ENCODE measurements at regions not wholly inside any gene's neighbourhood (a gene's known extent, or its start where the extent isn't known, plus 50 kb on each side); places are given as distances from the start of the nearest gene placed in this dataset.

DNA sequence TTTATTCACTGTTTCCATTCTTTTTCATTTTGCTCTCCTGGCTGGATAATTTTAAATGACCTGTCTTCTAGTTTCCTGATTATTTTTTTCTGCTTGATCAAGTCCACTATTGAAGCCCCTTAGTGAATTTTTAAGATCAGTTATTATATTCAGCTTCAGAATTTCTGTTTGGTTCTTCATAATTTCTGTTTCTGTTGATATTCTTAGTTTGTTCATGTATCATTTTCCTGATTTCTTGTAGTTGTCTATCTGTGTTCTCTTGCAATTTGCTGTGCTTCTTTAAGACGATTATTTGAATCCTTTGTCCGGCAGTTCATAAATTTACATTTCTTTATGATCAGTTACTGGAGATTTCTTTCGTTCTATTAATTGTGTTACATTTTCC is 75.2 kb upstream of the CCDC71L start:
- Histone ChIP-seq H2BK15ac (ENCODE audit: low read length) (no peak overlapping the region), H2AK5ac (ENCODE audit: low read depth, low read length) (no peak overlapping the region), H4K91ac (ENCODE audit: low read depth, low read length, poor library complexity) (no peak overlapping the region), H2BK12ac (ENCODE audit: low read length) (no peak overlapping the region), H3K9ac (ENCODE audit: low read depth, low read length, poor library complexity) (no peak overlapping the region), H3K14ac (ENCODE audit: low read length) (no peak overlapping the region), H3K27me3 (ENCODE audit: control insufficient read depth in 3 of 3, insufficient read depth in 3 of 3, low read depth in 1 of 3, low read length in 3 of 3) (no peaks in the 10 kb centered on the region), H3K4me1 (ENCODE audit: control insufficient read depth in 2 of 2, insufficient read depth in 1 of 2, low read depth in 1 of 2, low read length in 2 of 2) (peaks cover 0 to 6% of the 10 kb centered on the region in 2 donors), H2BK5ac (ENCODE audit: low read length) (no peak overlapping the region), H3K27ac (replicated peaks; ENCODE audit: low read length) (no peak overlapping the region), H3K23ac (ENCODE audit: low read depth, low read length, poor library complexity) (no peak overlapping the region), H3K18ac (ENCODE audit: low read length) (no peak overlapping the region), H3K79me1 (ENCODE audit: low read depth, low read length) (no peaks in the 10 kb centered on the region), H4K8ac (ENCODE audit: low read depth, low read length) (no peak overlapping the region), H3K4me2 (ENCODE audit: insufficient read depth, low read length, poor library complexity, severe bottlenecking) (no peak overlapping the region), H2AFZ (ENCODE audit: low read length) (peak overlapping the region; percentile 47), H2BK120ac (ENCODE audit: low read depth, low read length) (no peak overlapping the region), H3K9me3 (replicated peaks in 1 of 2; ENCODE audit: control insufficient read depth in 2 of 2, insufficient read depth in 1 of 2, low read depth in 1 of 2, low read length in 2 of 2) (no peaks in the 10 kb centered on the region), H3K4me3 (ENCODE audit: low read length in 2 of 2) (no peak overlapping the region), H3K36me3 (replicated peaks in 1 of 2; ENCODE audit: control insufficient read depth in 2 of 2, insufficient read depth in 2 of 2, low read length in 2 of 2) (no peaks in the 10 kb centered on the region), H3K4ac (ENCODE audit: low read length) (no peak overlapping the region)
- no CpG with 5 or more reads among the region's 3 CpGs for WGBS, 2 donors (ENCODE audit: extremely low coverage in 2 of 2, insufficient read length in 2 of 2, insufficient replicate concordance in 1 of 2)
- DNase-seq (ENCODE audit: low spot score), result no peak

GRCh38 chr7:106736508-106737201 is 75.7 kb upstream of the CCDC71L start:
- Histone ChIP-seq H3K23ac (ENCODE audit: low read depth, low read length, poor library complexity) (no peak overlapping the region), H2BK5ac (ENCODE audit: low read length) (no peak overlapping the region), H2BK15ac (ENCODE audit: low read length) (no peak overlapping the region), H3K27me3 (ENCODE audit: control insufficient read depth in 3 of 3, insufficient read depth in 3 of 3, low read depth in 1 of 3, low read length in 3 of 3) (no peaks in the 10 kb centered on the region), H3K79me1 (ENCODE audit: low read depth, low read length) (no peaks in the 10 kb centered on the region), H3K4me1 (ENCODE audit: control insufficient read depth in 2 of 2, insufficient read depth in 1 of 2, low read depth in 1 of 2, low read length in 2 of 2) (peaks cover 0 to 6% of the 10 kb centered on the region in 2 donors), H3K9ac (ENCODE audit: low read depth, low read length, poor library complexity) (no peak overlapping the region), H3K4me3 (ENCODE audit: low read length in 2 of 2) (no peak overlapping the region), H2BK12ac (ENCODE audit: low read length) (no peak overlapping the region), H2BK120ac (ENCODE audit: low read depth, low read length) (no peak overlapping the region), H3K18ac (ENCODE audit: low read length) (no peak overlapping the region), H2AFZ (ENCODE audit: low read length) (peak overlapping the region; percentile 47), H3K36me3 (replicated peaks in 1 of 2; ENCODE audit: control insufficient read depth in 2 of 2, insufficient read depth in 2 of 2, low read length in 2 of 2) (no peaks in the 10 kb centered on the region), H3K27ac (replicated peaks; ENCODE audit: low read length) (no peak overlapping the region), H4K91ac (ENCODE audit: low read depth, low read length, poor library complexity) (no peak overlapping the region), H4K8ac (ENCODE audit: low read depth, low read length) (no peak overlapping the region), H3K14ac (ENCODE audit: low read length) (no peak overlapping the region), H2AK5ac (ENCODE audit: low read depth, low read length) (no peak overlapping the region), H3K4ac (ENCODE audit: low read length) (no peak overlapping the region), H3K4me2 (ENCODE audit: insufficient read depth, low read length, poor library complexity, severe bottlenecking) (no peak overlapping the region), H3K9me3 (replicated peaks in 1 of 2; ENCODE audit: control insufficient read depth in 2 of 2, insufficient read depth in 1 of 2, low read depth in 1 of 2, low read length in 2 of 2) (no peaks in the 10 kb centered on the region)
- DNase-seq (ENCODE audit: low spot score), result no peak
- WGBS, 2 donors (ENCODE audit: extremely low coverage in 2 of 2, insufficient read length in 2 of 2, insufficient replicate concordance in 1 of 2), result no CpG with 5 or more reads among the region's 5 CpGs

GRCh38 chr7:106737202-106737562 is 76.2 kb upstream of the CCDC71L start:
- Histone ChIP-seq H3K27ac (replicated peaks; ENCODE audit: low read length) (no peak overlapping the region), H3K23ac (ENCODE audit: low read depth, low read length, poor library complexity) (no peak overlapping the region), H3K9ac (ENCODE audit: low read depth, low read length, poor library complexity) (no peak overlapping the region), H3K14ac (ENCODE audit: low read length) (no peak overlapping the region), H3K27me3 (ENCODE audit: control insufficient read depth in 3 of 3, insufficient read depth in 3 of 3, low read depth in 1 of 3, low read length in 3 of 3) (no peaks in the 10 kb centered on the region), H3K4ac (ENCODE audit: low read length) (no peak overlapping the region), H3K18ac (ENCODE audit: low read length) (no peak overlapping the region), H4K8ac (ENCODE audit: low read depth, low read length) (no peak overlapping the region), H3K9me3 (replicated peaks in 1 of 2; ENCODE audit: control insufficient read depth in 2 of 2, insufficient read depth in 1 of 2, low read depth in 1 of 2, low read length in 2 of 2) (no peaks in the 10 kb centered on the region), H3K4me3 (ENCODE audit: low read length in 2 of 2) (no peak overlapping the region), H3K36me3 (replicated peaks in 1 of 2; ENCODE audit: control insufficient read depth in 2 of 2, insufficient read depth in 2 of 2, low read length in 2 of 2) (no peaks in the 10 kb centered on the region), H4K91ac (ENCODE audit: low read depth, low read length, poor library complexity) (no peak overlapping the region), H3K4me1 (ENCODE audit: control insufficient read depth in 2 of 2, insufficient read depth in 1 of 2, low read depth in 1 of 2, low read length in 2 of 2) (peaks cover 0 to 2% of the 10 kb centered on the region in 2 donors), H2BK12ac (ENCODE audit: low read length) (no peak overlapping the region), H2AK5ac (ENCODE audit: low read depth, low read length) (no peak overlapping the region), H3K4me2 (ENCODE audit: insufficient read depth, low read length, poor library complexity, severe bottlenecking) (no peak overlapping the region), H2BK15ac (ENCODE audit: low read length) (no peak overlapping the region), H2BK5ac (ENCODE audit: low read length) (no peak overlapping the region), H2AFZ (ENCODE audit: low read length) (peak overlapping the region; percentile 47), H3K79me1 (ENCODE audit: low read depth, low read length) (no peaks in the 10 kb centered on the region), H2BK120ac (ENCODE audit: low read depth, low read length) (no peak overlapping the region)
- no peak for DNase-seq (ENCODE audit: low spot score)
- WGBS, 2 donors (ENCODE audit: extremely low coverage in 2 of 2, insufficient read length in 2 of 2, insufficient replicate concordance in 1 of 2), result no CpG with 5 or more reads among the region's 1 CpG

DNA sequence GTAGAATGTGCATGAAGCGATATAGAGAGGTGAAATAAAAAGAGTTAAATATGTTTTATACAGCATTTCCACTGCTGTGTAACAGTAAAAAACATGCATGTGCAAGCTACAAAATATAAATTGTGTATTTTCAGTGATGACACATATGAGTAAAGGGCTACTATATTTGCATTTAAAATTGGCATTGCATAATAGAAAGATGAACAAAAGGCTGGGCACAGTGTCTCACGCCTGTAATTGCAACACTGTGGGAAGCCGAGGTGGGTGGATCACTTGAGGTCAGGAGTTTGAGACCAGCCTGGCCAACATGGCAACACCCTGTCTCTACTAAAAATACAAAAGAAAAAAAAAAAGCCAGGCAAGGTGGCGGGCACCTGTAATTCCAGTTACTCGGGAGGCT is 79.8 kb upstream of the CCDC71L start:
- Histone ChIP-seq H3K4me2 (ENCODE audit: insufficient read depth, low read length, poor library complexity, severe bottlenecking) (no peak overlapping the region), H3K4me3 (ENCODE audit: low read length in 2 of 2) (no peak overlapping the region), H3K18ac (ENCODE audit: low read length) (no peak overlapping the region), H3K4ac (ENCODE audit: low read length) (no peak overlapping the region), H3K27me3 (ENCODE audit: control insufficient read depth in 3 of 3, insufficient read depth in 3 of 3, low read depth in 1 of 3, low read length in 3 of 3) (no peaks in the 10 kb centered on the region), H3K9me3 (replicated peaks in 1 of 2; ENCODE audit: control insufficient read depth in 2 of 2, insufficient read depth in 1 of 2, low read depth in 1 of 2, low read length in 2 of 2) (no peaks in the 10 kb centered on the region), H2BK12ac (ENCODE audit: low read length) (no peak overlapping the region), H3K9ac (ENCODE audit: low read depth, low read length, poor library complexity) (no peak overlapping the region), H2BK15ac (ENCODE audit: low read length) (no peak overlapping the region), H3K4me1 (ENCODE audit: control insufficient read depth in 2 of 2, insufficient read depth in 1 of 2, low read depth in 1 of 2, low read length in 2 of 2) (peaks cover 0 to 6% of the 10 kb centered on the region in 2 donors), H3K14ac (ENCODE audit: low read length) (no peak overlapping the region), H3K36me3 (replicated peaks in 1 of 2; ENCODE audit: control insufficient read depth in 2 of 2, insufficient read depth in 2 of 2, low read length in 2 of 2) (no peaks in the 10 kb centered on the region), H2BK120ac (ENCODE audit: low read depth, low read length) (no peak overlapping the region), H3K23ac (ENCODE audit: low read depth, low read length, poor library complexity) (no peak overlapping the region), H4K8ac (ENCODE audit: low read depth, low read length) (no peak overlapping the region), H2AFZ (ENCODE audit: low read length) (no peak overlapping the region), H3K79me1 (ENCODE audit: low read depth, low read length) (no peaks in the 10 kb centered on the region), H4K91ac (ENCODE audit: low read depth, low read length, poor library complexity) (no peak overlapping the region), H2AK5ac (ENCODE audit: low read depth, low read length) (no peak overlapping the region), H2BK5ac (ENCODE audit: low read length) (no peak overlapping the region), H3K27ac (replicated peaks; ENCODE audit: low read length) (no peak overlapping the region)
- 100% methylated on average over 1 of the region's 5 CpGs; no CpG with 5 or more reads in 1 of the 2 donors for WGBS, 2 donors (ENCODE audit: extremely low coverage in 2 of 2, insufficient read length in 2 of 2, insufficient replicate concordance in 1 of 2)
- no peak for DNase-seq (ENCODE audit: low spot score)

All from neuronal stem cell (in vitro differentiated cells).